PFSK-1 (cell line): ENCODE measurements at regions not wholly inside any gene's neighbourhood (a gene's known extent, or its start where the extent isn't known, plus 50 kb on each side); places are given as distances from the start of the nearest gene placed in this dataset.

Source experiments
- FOXP2 ChIP-seq: optimal IDR thresholded peaks from 2 replicates; pipeline ENCODE3; 2011; ENCODE audit warnings: borderline replicate concordance, control low read depth, inconsistent platforms; ENCODE audit not compliant: insufficient read depth; ENCODE audit errors: extremely low read length, extremely low read depth
- POLR2AphosphoS5 ChIP-seq: IDR thresholded peaks from 2 replicates; pipeline ENCODE4 v1.6.1; 2012; ENCODE audit warnings: low read depth, mild to moderate bottlenecking, control low read depth, low read length, moderate library complexity
- REST ChIP-seq, 2 experiments: IDR thresholded peaks; 2 replicates each; pipeline versions ENCODE4 v1.6.1 to v1.8.0; 2011 to 2012; ENCODE audit warnings: low read depth in 2 of 2, low read length in 2 of 2, control low read depth in 1 of 2, inconsistent platforms in 1 of 2, mild to moderate bottlenecking in 1 of 2, moderate library complexity in 1 of 2; ENCODE audit not compliant: insufficient read depth in 1 of 2
- SIN3A ChIP-seq: IDR thresholded peaks from 2 replicates; pipeline ENCODE4 v1.6.1; 2012; ENCODE audit warnings: mild to moderate bottlenecking, low read length, moderate library complexity, borderline replicate concordance; ENCODE audit not compliant: insufficient read depth
- TAF1 ChIP-seq: IDR thresholded peaks from 2 replicates; pipeline ENCODE4 v1.6.1; 2012; ENCODE audit warnings: low read length, control low read depth, borderline replicate concordance; ENCODE audit not compliant: insufficient read depth

GRCh38 chr11:128301756-128302155 is 285.6 kb downstream of the ETS1 start:
- no peak for TF ChIP-seq POLR2AphosphoS5
- TF ChIP-seq REST (IDR thresholded peaks at IDR 0.05; ENCODE audit: insufficient read depth in 1 of 2, low read depth in 2 of 2, low read length in 2 of 2): no peak
- no peak for TF ChIP-seq SIN3A
- TF ChIP-seq TAF1: no peak
- no peak for TF ChIP-seq FOXP2

DNA sequence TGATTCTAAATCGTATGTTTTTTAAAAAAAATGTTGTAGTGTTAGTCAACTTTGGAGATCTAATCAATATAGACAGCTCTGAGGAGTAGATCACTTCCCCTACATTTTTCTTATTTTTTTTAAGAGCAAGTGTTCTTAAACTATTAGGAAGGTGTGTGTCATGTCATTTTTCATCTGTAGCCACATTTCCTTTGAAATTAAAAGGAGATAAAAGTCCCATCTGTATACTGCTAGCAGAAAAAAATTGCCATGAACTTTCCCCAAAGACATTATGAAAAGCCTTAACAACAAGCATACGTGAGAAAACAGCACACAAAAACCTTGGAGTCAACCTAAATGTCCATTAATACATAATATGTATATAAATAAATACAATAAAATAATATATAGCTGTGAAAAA is 286.6 kb downstream of the ETS1 start:
- TF ChIP-seq REST (IDR thresholded peaks at IDR 0.05; ENCODE audit: insufficient read depth in 1 of 2, low read depth in 2 of 2, low read length in 2 of 2) (no peak), TAF1 (no peak), POLR2AphosphoS5 (no peak), FOXP2 (no peak), SIN3A (no peak)

GRCh38 chr11:128299132-128299726 is 288.1 kb downstream of the ETS1 start:
- TF ChIP-seq TAF1 (no peak), REST (IDR thresholded peaks at IDR 0.05; ENCODE audit: insufficient read depth in 1 of 2, low read depth in 2 of 2, low read length in 2 of 2) (0 out of 4 replicates have a peak, but pooled peaks of 1 of the 2 experiments have one; percentile 25), POLR2AphosphoS5 (no peak)

- TF ChIP-seq TAF1: no peak
- no peak for TF ChIP-seq FOXP2
- TF ChIP-seq POLR2AphosphoS5: no peak
- TF ChIP-seq SIN3A: no peak
- no peak for TF ChIP-seq REST (IDR thresholded peaks at IDR 0.05; ENCODE audit: insufficient read depth in 1 of 2, low read depth in 2 of 2, low read length in 2 of 2)
Observed at GRCh38 chr11:128298271-128298670, 289.1 kb downstream of the ETS1 start.

- TF ChIP-seq SIN3A (no peak), POLR2AphosphoS5 (no peak), FOXP2 (no peak), TAF1 (no peak), REST (IDR thresholded peaks at IDR 0.05; ENCODE audit: insufficient read depth in 1 of 2, low read depth in 2 of 2, low read length in 2 of 2) (no peak)
Observed at GRCh38 chr11:128297805-128298204, 289.6 kb downstream of the ETS1 start.
